EL (cell line): ENCODE measurements at regions not wholly inside any gene's neighbourhood (a gene's known extent, or its start where the extent isn't known, plus 50 kb on each side); places are given as distances from the start of the nearest gene placed in this dataset.
"Not testable (repeated sequence)": the region's sequence is repeated elsewhere in the genome, so short reads cannot be mapped to it uniquely, and the experiment has no call there.

Source experiments
- DNase-seq: peaks from one replicate; pipeline ENCODE4 v3.0.0-alpha.2; 2016

DNA sequence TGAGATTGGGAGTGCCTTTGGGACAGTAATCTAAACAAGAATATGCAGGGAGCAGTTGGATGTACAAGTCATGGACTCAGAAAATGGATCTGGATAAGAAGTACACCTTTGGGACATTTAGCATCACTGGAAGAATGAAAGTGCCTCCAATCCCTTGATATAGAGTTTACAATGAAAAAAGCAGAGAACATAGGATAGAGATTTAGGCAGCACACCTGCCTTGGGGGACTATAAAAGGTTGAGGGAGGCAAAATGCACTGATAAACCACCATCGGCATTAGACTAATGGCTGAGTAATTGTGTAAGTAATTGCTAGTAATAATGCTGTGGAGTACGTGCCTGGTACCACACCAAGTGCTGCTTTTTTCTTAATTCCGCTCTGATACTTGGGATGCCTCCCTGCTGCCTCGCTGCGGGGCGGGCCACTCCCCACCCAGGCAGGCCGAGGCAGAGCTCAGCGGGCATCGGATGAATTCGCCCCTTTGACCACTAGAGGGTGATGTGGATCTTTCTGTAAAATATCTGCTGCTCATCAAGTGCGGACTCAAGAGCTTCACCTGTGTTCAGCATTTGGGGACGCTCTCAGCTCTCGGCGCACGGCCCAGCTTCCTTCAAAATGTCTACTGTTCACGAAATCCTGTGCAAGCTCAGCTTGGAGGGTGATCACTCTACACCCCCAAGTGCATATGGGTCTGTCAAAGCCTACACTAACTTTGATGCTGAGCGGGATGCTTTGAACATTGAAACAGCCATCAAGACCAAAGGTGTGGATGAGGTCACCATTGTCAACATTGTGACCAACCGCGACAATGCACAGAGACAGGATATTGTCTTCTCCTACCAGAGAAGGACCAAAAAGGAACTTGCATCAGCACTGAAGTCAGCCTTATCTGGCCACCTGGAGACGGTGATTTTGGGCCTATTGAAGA lies 99.9 kb downstream of the ANKRD18B start:
- DNase-seq: peak; percentile 75

GRCh38 chr9:33628318-33628717 lies 104.3 kb downstream of the ANKRD18B start:
- not testable (repeated sequence) for DNase-seq

GRCh38 chr9:33628865-33629410 lies 104.9 kb downstream of the ANKRD18B start:
- DNase-seq: no peak

- DNase-seq: no peak
Observed at GRCh38 chr9:33633636-33634035, 109.6 kb downstream of the ANKRD18B start.

DNA sequence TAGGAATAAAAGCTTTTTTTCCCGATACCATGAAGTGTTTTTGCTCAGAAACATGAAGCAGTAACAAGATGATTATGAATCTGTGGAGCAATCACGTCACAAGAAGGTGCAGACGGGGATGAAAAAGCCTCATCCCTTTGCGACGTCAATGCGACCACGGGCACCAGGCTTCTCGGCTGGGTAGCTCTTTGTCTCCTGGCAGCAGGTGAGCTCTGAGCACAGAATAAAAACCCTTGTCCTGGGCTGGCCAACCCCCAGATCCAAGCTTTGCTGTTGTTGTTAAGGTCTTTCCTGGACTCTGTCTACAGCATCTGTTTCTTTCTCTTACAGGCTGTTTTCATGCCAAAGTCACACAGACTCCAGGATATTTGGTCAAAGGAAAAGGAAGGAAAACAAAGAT lies 113.8 kb downstream of the ANKRD18B start:
- no peak for DNase-seq

DNA sequence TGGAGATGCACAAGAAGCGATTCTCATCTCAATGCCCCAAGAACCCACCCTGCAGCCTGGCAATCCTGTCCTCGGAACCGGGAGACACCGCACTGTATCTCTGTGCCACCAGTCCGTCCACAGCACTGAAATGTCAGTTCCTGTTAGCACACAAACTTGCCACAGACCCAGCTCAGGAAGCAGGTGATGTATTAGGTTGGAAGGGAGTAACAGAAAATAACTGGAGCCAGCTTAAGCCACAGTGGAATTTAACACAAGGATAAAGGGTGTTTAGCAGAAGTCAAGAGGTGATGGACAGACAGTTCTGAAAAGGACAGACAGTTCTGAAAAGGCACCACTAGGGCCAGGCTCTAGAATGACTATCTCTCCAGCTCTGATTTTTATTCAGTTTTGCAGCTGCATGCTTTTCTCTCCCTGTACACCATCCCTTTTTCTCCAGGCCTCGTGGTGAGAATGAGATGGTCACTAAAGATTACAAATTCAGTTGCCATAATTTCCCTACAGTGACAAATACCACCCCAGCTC lies 114.4 kb downstream of the ANKRD18B start:
- no peak for DNase-seq

DNA sequence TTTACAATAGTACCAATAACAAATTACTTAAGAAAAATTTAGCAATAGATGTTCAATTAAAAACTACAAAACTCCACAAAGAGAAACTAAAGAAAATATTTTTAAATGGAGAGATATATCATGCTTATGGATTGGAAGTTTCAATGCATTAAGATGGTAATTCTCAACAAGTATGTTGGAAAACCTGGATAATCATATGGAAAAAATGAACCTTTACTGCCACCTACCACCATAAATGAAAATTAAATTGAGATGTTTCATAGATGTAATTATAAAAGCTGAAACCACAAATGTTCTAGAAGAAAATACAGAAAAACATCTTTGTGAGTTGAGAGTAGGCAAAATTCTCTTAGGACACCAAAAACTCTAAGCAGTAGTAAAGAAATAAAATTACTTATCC lies 121.7 kb downstream of the ANKRD18B start:
- no peak for DNase-seq

- no peak for DNase-seq
Observed at GRCh38 chr9:33649463-33649862, 125.4 kb downstream of the ANKRD18B start.

DNA sequence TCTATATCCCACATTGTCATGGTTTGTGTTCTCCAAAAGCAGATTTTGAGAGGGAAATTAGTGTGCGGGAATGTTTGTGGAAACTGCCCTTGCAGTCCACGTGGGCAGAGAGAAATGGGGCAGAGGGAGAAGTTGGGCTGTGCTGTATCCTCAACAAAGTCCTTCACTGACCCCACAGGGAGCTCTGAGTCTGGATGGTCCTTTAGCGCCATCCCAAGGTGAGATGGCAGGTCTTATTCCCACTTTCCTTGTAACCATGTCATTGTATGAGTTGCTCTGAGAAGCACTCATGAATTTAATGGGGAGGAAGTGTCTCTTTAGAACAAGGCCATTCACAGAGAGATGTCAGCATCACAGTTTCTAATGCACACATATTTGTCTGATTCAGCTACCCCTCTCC lies 127.1 kb downstream of the ANKRD18B start:
- no peak for DNase-seq

DNA sequence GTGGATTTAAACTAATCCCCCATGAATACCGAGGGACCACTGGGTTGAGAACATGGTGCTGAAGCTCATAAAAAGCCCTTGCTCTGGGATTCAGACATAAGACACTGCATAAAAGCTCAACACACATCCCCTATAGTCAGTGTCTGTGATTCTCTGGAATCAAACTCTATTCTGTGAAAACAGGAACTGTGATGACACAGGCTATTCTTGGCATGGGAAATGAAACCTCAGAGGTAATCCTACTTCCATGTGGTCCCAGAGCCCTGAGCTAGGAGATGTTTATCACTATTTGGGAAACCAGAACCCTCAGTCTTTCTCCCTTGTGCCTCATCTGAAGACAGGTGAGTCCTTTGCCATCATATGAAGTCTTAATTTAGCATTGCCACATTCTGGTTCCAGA lies 135.4 kb upstream of the PRSS3 start:
- no peak for DNase-seq

GRCh38 chr9:33660772-33661171 lies 134.6 kb upstream of the PRSS3 start:
- no peak for DNase-seq

DNA sequence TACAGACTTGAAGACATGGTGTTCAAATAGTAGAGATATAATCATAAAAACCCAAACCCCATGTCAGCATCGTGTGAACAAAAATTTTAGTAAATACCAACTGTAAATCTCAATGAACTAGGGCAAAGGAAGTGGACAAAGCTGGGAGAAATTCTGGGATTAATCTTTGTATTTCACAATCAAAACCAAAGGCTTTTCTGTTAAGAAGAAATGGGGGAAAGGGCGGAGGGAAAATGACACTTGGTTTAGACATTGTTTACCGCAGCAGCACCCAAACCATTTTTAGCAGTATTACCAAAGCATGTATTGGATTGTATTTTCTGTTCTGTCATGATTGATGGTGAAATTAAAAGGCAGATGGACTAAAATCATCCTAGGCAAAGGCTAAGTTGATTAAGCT lies 134.2 kb upstream of the PRSS3 start:
- no peak for DNase-seq

DNA sequence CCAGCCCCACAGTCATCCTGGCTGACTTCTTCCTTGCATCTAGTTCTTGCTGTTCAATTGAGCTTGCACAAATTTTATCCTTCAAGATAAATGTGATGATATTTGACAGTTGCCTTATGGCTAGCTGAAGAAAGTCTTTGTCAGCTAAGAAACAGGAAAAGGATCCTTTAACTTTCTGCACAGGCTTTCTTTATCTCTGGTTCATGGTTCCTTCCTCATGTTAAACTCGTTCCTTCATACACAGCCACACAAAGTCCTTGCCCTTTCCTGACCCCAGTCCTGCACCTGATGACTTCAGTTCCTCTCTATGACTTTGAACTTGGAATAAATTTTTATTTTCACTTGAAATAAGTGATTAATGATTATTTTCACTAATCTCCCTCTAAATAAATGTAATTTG lies 132.5 kb upstream of the PRSS3 start:
- DNase-seq: no peak

DNA sequence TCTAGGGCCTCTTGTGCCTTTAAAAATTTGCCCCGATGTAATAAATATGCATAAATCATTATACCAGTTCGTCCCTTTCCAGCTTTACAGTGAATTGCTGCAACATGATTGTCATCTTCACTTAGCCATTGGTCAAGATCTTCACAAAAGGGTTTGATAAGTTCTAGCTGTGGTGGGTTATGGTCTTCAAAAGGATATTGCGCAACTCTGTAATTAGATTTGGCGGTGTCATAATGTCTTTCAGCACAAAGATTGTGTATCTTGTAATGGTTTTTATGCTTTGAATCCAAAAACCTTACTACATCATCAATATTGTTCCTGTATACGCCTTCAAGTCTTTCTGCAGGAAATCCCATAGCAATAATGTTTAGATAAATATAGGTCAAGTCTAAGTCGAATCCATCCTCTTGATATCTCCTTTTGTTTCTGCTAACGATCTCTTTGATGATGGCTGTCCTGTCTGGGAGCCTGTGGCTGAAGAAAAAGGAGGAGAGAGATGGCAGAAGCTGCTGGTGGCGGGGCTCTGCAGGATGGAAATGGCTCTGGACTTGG lies 119.1 kb upstream of the PRSS3 start:
- DNase-seq: not testable (repeated sequence)

DNA sequence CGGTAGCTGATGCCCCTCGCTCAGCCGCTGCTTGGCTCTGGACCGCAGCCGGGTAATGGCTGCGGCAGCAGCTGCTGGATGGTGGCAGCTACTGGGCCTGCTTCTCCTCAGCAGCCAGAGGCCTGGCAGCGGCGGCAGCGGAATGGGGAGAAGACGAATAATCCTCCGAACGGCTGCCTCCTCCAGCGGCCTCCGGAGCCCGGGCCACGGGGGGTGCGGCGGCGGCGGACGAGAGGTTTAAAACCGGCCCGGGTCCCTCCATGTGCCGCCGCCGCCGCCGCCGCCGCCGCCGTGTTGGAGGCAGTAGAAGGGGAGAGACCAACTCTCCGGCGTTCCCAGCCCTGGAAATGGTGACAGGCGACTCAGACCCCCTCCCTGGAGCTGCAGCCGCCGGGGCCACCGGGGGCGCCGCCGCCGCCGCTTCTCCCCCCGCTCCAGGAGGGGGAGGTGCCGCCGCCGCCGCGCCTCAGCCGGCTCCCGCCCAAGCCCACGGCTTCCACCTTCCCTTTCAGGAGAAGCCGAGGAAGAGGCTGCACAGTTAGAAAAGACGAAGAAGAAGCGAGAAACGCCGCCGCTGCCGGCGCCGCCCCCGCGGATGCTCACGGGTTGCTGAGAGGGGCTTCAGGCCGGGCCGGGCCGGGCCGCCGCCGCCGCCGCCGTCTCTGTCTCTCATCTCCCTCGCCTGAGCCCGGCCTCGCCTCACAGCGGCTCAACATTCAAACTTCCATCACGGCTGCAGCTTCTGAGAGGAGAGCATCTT lies 118.4 kb upstream of the PRSS3 start:
- peak; percentile 23 for DNase-seq

- DNase-seq: no peak
Observed at GRCh38 chr9:33677506-33677809, 117.9 kb upstream of the PRSS3 start.

GRCh38 chr9:33677961-33678360 lies 117.4 kb upstream of the PRSS3 start:
- DNase-seq: no peak

DNA sequence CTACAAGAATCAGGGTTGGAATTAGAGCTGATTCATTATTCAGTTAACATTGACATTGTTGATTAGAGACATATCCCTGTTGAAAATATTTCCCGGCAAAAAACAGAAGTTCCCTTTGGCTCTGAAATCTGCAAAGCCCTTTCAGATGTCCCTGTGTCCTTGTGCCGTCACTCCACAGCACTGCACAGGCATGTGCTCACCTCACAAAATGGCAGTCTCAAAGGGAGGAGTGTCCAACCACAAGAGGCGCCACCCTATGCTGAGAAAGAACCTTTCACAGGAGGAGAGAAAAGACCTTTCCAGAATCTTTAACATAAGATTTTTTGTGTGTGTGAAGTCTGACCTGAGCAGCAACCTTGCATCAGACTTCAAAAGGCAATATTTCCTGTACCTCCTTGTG lies 112.8 kb upstream of the PRSS3 start:
- no peak for DNase-seq

- no peak for DNase-seq
Observed at GRCh38 chr9:33684831-33685230, 110.5 kb upstream of the PRSS3 start.

- no peak for DNase-seq
Observed at GRCh38 chr9:33686942-33687341, 108.4 kb upstream of the PRSS3 start.

GRCh38 chr9:33687779-33688178 lies 107.6 kb upstream of the PRSS3 start:
- DNase-seq: no peak

DNA sequence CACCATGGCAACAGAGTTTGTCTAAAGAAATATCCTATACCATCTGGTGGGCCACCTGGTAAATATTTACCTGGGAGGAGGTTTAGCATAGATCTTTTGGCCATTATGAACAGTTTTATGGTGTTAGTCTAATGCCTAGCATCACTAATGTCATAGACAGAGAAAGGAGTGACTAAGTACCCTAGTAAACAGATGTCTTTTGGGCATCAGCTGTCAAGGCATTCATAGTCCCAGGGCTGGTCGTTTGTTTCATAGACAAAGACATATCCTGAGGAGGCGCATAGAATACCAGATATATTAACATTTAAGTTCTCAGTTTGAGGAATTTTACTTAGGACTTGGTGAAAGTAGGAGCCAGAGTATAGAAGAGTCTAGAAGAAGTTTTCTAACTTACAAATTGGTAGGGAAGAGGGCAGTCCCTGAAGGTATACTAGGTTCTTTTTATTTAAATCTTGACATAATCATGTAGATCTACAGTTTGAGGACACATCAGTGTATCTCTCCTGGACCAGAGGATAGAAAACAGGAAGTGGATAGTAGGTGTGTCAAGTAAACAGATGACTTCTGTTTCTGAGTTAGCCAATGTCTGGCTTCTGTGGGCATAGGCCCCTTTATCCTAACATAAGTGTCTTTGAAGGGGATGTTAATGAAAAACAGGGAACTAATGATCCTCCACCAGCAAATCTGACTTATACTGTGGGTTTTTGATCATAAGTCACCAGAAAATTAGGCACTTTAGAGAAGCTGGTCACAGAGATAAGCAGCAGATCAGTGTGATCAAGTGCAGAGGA lies 105.0 kb upstream of the PRSS3 start:
- DNase-seq: no peak

- DNase-seq: no peak
Observed at GRCh38 chr9:33695299-33695698, 100.1 kb upstream of the PRSS3 start.
